HG03139 (cell line): ENCODE measurements at regions not wholly inside any gene's neighbourhood (a gene's known extent, or its start where the extent isn't known, plus 50 kb on each side); places are given as distances from the start of the nearest gene placed in this dataset.

Experiments used
- ATAC-seq: cut with Tn5 transposase; IDR thresholded peaks from one replicate; pipeline ENCODE4 v1.9.1; 2021; ENCODE audit not compliant: unreplicated experiment

- no peak for ATAC-seq
Observed at GRCh38 chr2:145851730-145852129, 1331.8 kb upstream of the ZEB2 start.

DNA sequence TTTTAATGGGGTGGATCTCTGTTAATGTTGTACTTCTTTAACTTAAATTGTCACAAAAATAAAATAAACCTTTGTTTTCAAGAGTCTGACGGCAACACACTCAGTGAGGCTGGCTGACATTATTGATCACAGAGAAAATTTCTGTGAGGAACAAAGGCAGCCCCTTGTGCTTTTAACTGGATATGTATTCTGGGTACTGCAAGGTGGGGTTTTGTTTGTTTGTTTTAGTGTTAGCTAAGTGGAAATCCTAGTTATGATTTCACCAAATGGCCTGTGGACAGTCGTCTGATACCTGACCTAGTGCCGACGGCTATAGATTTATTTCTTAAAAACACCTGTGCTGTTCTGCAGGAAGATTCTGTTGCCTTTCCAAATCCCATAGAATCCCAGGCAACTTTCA, 1329.5 kb upstream of the ZEB2 start:
- no peak for ATAC-seq

DNA sequence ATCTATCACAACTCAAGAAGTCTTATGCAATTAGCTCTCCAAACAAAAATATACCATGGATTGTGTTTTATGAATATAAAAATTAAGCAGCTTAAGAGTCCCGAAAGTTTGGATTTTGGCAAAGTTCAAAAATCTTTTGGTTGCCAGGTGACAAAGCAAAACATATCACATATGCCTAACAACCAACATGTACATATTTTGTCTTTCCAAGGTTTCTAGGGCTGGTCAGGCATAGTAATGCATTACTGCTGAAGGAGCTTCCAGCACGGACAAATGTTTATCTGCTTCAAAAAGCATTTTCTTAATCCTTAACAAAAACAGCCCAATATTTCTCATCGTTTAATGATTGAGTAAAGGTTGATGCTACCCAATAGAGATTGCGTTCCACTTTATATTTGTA, 1327.1 kb upstream of the ZEB2 start:
- no peak for ATAC-seq

DNA sequence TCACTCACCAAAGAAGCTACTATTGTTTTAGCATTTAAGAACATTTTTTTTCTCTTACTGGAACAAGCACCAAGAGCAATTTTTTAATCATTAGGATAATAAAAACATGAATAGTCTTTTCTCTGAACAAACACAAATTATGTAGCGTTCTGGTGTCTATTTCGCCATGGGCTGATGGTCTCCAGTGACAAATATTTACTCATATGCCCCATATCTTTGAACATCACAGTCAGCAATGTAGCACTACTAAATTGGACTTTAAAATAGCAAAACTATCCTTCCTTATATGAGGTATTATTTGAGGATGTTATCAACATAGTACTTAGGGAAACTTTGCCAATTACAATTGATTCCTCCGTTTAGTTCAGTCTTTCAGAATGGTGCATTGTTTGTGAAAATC, 1326.0 kb upstream of the ZEB2 start:
- ATAC-seq: no peak

DNA sequence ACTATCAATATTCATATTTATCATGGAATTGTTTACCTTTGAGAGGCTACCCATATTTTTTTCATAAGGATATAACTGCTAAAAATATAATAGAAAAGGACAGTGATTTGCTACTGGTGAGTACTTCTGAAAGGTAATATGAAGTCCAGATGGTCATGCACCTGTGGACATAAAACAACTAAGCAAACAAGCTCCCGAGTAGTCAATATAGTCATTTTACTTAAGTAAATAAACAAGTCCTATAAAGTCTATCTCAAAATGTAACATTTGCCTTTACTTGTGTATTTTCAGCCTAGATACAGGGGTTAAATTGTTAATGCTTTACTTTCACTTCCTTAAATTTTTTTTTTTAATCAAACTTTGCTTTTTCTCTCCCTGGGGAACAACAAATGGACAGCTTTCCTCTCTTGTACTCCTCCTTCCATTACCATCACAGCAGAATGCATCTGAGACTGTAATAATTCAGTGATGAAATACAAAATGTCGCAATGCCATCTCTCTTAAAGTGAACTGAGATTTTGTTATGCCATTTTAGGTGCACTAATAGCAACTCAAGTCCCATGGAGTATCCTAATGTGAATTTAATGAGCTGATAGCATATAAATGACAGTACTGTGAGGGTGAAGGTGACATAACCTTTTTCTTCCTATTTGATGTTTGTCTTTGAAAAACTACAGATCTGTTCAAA, 1325.4 kb upstream of the ZEB2 start:
- ATAC-seq: no peak

GRCh38 chr2:145841973-145842372, 1322.1 kb upstream of the ZEB2 start:
- ATAC-seq: no peak

DNA sequence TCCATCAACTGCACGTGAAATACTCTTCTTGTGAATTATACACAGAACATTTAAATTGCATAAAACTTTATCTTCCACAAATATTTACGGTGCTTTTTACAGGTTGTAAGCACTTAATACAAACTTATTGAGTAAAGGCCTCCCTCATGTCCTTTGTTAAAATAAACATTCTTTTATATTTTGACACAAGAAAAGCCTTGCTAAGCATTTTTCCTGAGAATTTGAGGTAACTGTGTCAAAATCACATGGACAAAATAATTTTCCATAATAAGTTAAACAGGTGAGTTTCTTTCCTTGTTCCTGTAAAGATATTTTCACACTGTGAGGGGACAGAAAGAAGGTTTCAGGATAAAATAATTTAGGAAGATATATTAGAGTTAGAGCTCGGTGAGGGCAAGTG, 1317.1 kb upstream of the ZEB2 start:
- ATAC-seq: no peak

DNA sequence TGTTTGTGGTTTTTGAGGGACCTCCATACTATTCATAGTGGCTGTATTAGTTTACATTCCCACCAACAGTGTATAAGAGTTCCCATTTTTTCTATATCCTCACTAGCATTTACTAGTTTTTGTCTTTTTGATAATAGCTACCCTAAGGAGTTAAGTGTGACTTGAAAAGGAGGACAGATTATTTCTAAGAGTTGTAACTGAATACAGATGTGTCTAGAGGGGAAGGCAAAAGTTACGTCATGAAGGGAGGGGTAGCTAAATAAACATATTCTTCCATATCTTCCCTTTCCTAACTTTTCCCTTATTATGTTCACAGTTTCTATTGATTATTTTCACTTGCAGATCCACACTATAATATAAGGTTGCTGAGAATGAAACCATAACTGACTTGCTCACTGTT, 1315.7 kb upstream of the ZEB2 start:
- ATAC-seq: no peak

GRCh38 chr2:145832681-145833080, 1312.8 kb upstream of the ZEB2 start:
- no peak for ATAC-seq

DNA sequence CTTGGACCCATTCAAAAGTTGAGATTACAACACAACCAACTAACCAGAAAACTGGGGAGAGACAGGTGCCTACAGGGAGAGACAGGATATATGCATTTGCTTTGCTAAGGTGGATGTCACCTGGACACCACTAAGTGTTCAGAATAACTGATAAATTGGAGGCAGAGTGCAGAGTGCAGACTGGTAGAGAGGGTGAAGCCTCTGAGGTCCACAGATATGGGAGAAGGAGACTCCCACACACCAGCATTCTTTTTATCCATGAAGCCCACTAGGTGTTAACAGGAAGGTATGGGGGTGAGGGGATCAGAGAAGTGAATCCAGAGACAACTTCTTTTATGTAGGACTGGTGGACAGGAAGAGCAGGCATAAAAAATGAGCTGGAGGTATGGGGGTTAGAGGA, 1310.0 kb upstream of the ZEB2 start:
- ATAC-seq: no peak

- no peak for ATAC-seq
Observed at GRCh38 chr2:145827235-145827634, 1307.3 kb upstream of the ZEB2 start.

DNA sequence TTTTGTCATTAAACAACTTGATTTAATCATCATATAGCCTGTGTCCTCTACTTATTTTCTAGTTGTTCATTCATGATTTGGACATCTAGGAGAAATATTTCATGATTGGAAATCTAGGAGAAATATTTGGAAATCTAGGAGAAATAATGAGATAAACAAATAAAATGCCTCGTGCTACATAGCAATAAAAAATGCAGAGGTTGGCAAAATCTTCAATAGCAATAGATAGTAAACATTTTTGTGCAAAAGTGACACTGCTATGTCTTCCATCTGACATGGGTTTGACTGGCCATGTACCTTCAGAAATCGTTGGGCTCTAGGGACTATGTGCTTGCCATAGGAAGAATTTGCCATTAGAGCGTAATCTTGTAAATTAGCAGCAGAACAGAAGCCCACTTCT, 1304.5 kb upstream of the ZEB2 start:
- no peak for ATAC-seq

DNA sequence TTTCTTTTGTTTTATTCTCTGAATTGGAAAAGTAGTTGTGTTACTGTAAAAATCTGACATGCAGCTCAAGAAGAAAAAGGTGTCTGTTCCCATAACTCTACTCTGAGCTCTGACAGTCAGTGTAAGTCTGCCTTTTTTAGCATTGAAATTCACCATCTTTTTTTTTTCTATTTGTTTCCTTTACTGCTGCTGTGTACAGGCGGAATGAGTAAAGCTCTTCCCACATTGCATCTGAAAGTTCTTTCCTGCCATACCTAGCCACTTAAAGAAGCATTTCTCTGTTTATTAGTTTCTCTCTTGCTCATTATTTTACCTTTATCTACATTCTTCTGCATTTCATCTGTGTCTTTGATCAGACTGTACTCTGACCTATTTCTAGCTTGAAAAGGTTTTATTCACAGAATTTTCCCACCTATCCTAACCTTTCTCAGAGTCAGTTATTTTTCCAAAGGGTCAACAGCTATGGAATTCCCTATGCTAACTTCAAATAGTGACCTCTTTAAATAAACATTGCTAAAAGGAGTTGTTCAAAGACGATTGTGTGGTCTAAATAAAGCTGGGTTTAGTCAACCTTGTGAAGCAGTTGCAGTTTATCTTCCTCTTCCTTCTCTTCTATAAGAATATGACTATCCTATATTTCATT, 1303.1 kb upstream of the ZEB2 start:
- ATAC-seq: no peak

GRCh38 chr2:145820651-145821050, 1300.7 kb upstream of the ZEB2 start:
- no peak for ATAC-seq

GRCh38 chr2:145818890-145819504, 1299.1 kb upstream of the ZEB2 start:
- no peak for ATAC-seq

GRCh38 chr2:145815933-145816332, 1296.0 kb upstream of the ZEB2 start:
- no peak for ATAC-seq

DNA sequence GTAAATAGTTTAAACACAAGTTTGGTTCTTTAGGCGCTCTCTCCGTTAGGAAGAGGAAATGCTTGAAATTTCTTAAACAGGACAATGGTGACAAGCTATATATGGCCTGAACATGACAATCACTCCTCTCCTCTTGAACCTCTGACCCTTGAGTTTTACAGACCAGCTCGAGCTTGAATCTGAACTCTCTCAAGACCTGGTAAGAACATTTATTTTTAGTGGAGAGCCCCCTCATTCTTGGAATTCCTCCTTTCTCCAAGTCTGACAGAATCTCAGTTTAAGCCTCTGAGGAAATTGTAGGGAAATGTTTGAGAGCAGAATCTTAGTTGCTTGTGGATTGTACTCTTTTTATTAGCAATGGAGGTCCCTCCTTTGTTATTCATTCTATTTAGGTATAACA, 1293.6 kb upstream of the ZEB2 start:
- no peak for ATAC-seq

- ATAC-seq: no peak
Observed at GRCh38 chr2:145812165-145812554, 1292.2 kb upstream of the ZEB2 start.

DNA sequence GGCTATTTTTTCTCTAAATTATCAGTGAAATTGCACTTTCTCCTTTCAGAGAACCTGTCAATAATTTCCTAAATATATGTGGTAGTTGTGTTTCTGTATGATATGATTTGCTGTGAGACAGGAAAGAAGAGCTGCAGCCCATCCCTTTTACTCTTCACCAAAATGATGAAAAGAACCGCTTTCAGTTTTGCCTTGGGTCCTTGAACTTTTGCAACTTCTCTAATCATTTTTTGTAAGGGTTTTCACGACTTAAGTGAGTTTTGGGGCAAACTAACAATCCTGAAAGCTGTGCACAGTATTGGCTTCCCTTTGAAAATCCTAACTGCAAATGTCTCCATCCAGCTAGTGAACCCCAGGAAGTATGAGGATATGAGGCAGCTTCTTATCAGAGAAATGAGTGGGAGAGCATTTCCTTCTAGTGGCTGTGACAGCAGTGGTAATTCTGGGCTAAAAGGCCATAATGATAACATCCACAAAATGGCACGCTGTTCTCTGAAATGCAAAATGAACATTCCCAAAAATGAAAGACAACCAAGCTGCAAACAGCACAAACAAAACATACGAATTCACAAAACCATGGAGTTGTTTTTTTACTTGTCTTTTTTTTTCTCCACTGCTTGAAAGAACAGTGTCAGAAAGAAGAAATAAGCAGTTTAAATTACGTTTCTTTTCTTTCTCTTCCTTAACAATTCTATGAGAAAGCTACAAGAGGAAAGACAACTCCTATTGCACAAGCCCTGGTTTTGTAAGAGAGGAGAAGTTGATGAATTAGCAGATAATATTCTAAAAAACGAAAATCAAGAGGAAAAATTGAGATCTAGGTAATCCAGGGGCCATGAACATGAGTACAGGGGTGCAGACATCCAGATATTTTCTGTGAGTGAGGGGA, 1291.6 kb upstream of the ZEB2 start:
- no peak for ATAC-seq

GRCh38 chr2:145807968-145808367, 1288.0 kb upstream of the ZEB2 start:
- no peak for ATAC-seq

DNA sequence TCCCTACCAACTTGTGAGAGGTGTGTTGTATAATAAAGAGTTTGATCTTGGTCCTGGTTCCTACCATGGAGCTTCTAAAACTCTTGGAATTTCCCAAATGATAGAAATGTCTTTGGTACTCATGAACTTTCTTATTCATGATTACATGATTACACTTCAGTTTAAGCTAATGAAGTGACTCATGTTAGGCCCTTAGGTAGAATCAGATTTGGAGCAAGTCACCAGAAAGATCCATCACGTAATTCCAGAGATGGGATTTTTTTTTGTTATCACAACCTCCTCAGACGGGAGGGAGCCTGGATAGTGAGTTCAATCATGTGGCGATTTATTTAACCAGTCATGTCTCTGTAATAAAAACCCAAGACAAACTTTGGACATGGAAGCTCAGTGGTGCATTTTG, 1287.6 kb upstream of the ZEB2 start:
- no peak for ATAC-seq

GRCh38 chr2:145806546-145806945, 1286.6 kb upstream of the ZEB2 start:
- ATAC-seq: no peak
